ENCODE measurements at regions not wholly inside any gene's neighbourhood (a gene's known extent, or its start where the extent isn't known, plus 50 kb on each side); places are given as distances from the start of the nearest gene placed in this dataset.
"Not testable (repeated sequence)": the region's sequence is repeated elsewhere in the genome, so short reads cannot be mapped to it uniquely, and the experiment has no call there.

GRCh38 chr15:92843814-92844213 is 56.3 kb upstream of the CHD2 start:
- in situ Hi-C loops (cut with MboI; ENCODE audit: low pct_unique_long_range_greater_than_20kb in 2 of 9, low sequenced_read_pairs in 9 of 9, unreplicated experiment in 9 of 9), result no loop called here
- H3K4me1 ChIP-seq (replicated peaks in 1 of 2), result no peaks in the 10 kb centered on the region
- 83 to 100% (median 97%) methylated on average over 1 to 4 of the region's 7 CpGs; no CpG with 5 or more reads in 1 of the 10 experiments for WGBS, 10 experiments
- no peak overlapping the region for H3K27ac ChIP-seq
- ATAC-seq (replicated peaks in 6 of 8), result no peak
- H3K4me3 ChIP-seq, result no peak overlapping the region

DNA sequence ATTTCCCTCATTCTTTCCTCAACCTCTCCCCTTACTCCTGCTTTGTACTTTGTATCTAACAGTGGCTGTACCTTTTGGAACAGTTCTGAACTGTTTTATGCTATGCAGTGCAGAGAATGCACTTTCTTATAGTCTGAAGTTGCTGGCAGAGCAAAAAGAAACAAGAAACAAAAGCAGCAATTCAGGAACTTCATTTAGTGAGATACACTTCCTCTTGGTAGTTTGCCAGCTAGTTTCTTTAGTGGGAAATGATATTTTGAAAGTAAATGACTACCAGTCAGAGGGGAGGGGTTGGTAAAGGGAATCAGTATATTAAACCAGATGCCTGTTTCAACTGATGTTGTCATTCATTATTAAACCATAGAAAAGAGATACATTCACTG is 55.0 kb upstream of the CHD2 start:
- H3K4me3 ChIP-seq, result no peak overlapping the region
- no peaks in the 10 kb centered on the region for H3K4me1 ChIP-seq (replicated peaks in 1 of 2)
- in situ Hi-C loops (cut with MboI; ENCODE audit: low pct_unique_long_range_greater_than_20kb in 2 of 9, low sequenced_read_pairs in 9 of 9, unreplicated experiment in 9 of 9), result no loop called here
- ATAC-seq (replicated peaks in 6 of 8), result peak in 1 of 8 experiments; percentile 40
- H3K27ac ChIP-seq, result no peak overlapping the region

GRCh38 chr15:92846741-92847140 is 53.4 kb upstream of the CHD2 start:
- Histone ChIP-seq H3K4me3 (no peak overlapping the region), H3K4me1 (replicated peaks in 1 of 2) (no peaks in the 10 kb centered on the region), H3K27ac (no peak overlapping the region)
- 0 to 100% (median 80%) methylated on average over 1 of the region's 1 CpG; no CpG with 5 or more reads in 3 of the 10 experiments for WGBS, 10 experiments
- in situ Hi-C loops (cut with MboI; ENCODE audit: low pct_unique_long_range_greater_than_20kb in 2 of 9, low sequenced_read_pairs in 9 of 9, unreplicated experiment in 9 of 9), result no loop called here
- no peak for ATAC-seq (replicated peaks in 6 of 8)

DNA sequence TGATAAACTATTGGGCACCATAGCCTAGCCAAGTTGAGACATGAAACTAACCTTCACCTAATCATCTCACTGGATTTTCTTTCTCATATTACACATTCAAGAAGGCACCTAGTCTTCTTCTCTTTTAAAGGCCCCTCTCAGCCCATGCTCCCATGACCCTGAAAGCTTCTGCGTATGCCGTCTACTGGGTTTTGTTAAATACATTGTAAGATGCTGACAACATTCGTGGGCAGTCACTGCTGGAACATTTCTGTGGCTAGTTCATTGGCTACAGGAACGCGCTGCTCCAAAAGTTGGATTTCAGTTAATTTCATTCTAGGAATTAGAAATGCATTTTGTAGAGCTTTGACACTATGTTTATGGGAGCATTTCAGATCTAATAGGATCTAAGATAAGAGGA is 52.3 kb upstream of the CHD2 start:
- in situ Hi-C loops (cut with MboI; ENCODE audit: low pct_unique_long_range_greater_than_20kb in 2 of 9, low sequenced_read_pairs in 9 of 9, unreplicated experiment in 9 of 9), result no loop called here
- H3K4me1 ChIP-seq (replicated peaks in 1 of 2), result no peaks in the 10 kb centered on the region
- WGBS, 10 experiments, result 63 to 100% (median 97%) methylated on average over 1 to 5 of the region's 5 CpGs
- ATAC-seq (replicated peaks in 6 of 8), result no peak
- H3K27ac ChIP-seq, result no peak overlapping the region
- H3K4me3 ChIP-seq, result no peak overlapping the region

GRCh38 chr15:92848464-92848851 is 51.7 kb upstream of the CHD2 start:
- Histone ChIP-seq H3K4me1 (replicated peaks in 1 of 2) (no peaks in the 10 kb centered on the region), H3K4me3 (no peak overlapping the region), H3K27ac (no peak overlapping the region)
- ATAC-seq (replicated peaks in 6 of 8), result no peak
- 86 to 100% (median 97%) methylated on average over 2 to 5 of the region's 7 CpGs; no CpG with 5 or more reads in 2 of the 10 experiments for WGBS, 10 experiments
- in situ Hi-C loops (cut with MboI; ENCODE audit: low pct_unique_long_range_greater_than_20kb in 2 of 9, low sequenced_read_pairs in 9 of 9, unreplicated experiment in 9 of 9), result no loop called here

- no peak for ATAC-seq (replicated peaks in 6 of 8)
- no peak overlapping the region for H3K4me3 ChIP-seq
- 10 to 95% (median 88%) methylated on average over 2 to 10 of the region's 13 CpGs for WGBS, 10 experiments
- H3K4me1 ChIP-seq (replicated peaks in 1 of 2), result no peaks in the 10 kb centered on the region
- no peak overlapping the region for H3K27ac ChIP-seq
- in situ Hi-C loops (cut with MboI; ENCODE audit: low pct_unique_long_range_greater_than_20kb in 2 of 9, low sequenced_read_pairs in 9 of 9, unreplicated experiment in 9 of 9), result no loop called here
Measured at GRCh38 chr15:92848852-92849598, 51.1 kb upstream of the CHD2 start.

- in situ Hi-C loops (cut with MboI; ENCODE audit: low pct_unique_long_range_greater_than_20kb in 2 of 9, low sequenced_read_pairs in 9 of 9, unreplicated experiment in 9 of 9); H3K4me1 ChIP-seq (replicated peaks in 1 of 2); H3K27ac ChIP-seq; ATAC-seq (replicated peaks in 6 of 8); H3K4me3 ChIP-seq: not testable (repeated sequence)
- 87 to 100% (median 92%) methylated on average over 2 to 3 of the region's 3 CpGs; no CpG with 5 or more reads in 7 of the 10 experiments for WGBS, 10 experiments
Measured at GRCh38 chr15:92850218-92850617, 49.9 kb upstream of the CHD2 start.

Data from motor neuron (in vitro differentiated cells).